WTC11 (cell line): ENCODE measurements at regions not wholly inside any gene's neighbourhood (a gene's known extent, or its start where the extent isn't known, plus 50 kb on each side); places are given as distances from the start of the nearest gene placed in this dataset.

ENCODE experiments used
- ATAC-seq: fragments of 200-7000 bp; cut with Tn5 transposase; 2 replicates; pipeline ENCODE4 v1.10.0; 2021; ENCODE audit warnings: mild to moderate bottlenecking, moderate library complexity
- CTCF ChIA-PET: fragments of 300-600 bp; sonication (Branson Sonifier 250); formaldehyde crosslinking; loops from one replicate; lab custom pipeline; 2021; ENCODE audit warnings: antibody characterized with exemption; lab: Charles Lee
- POLR2A ChIA-PET: fragments of 350-600 bp; sonication (Branson Sonifier 250); formaldehyde crosslinking; loops from one replicate; lab custom pipeline; 2021; ENCODE audit warnings: antibody characterized with exemption; lab: Charles Lee
- DNase-seq: peaks from one replicate; pipeline ENCODE4 v3.0.0; 2021; ENCODE audit warnings: low spot score
- H3K27ac Mint-ChIP-seq: 2 replicates; pipeline ENCODE4 v1.8.0; 2021; ENCODE audit warnings: mixed read lengths
- H3K27me3 Mint-ChIP-seq: 2 replicates; pipeline ENCODE4 v1.8.0; 2021; ENCODE audit warnings: low read depth, mild to moderate bottlenecking, moderate library complexity, mixed read lengths
- H3K36me3 Mint-ChIP-seq: 2 replicates; pipeline ENCODE4 v1.8.0; 2021; ENCODE audit warnings: mixed read lengths
- H3K4me1 Mint-ChIP-seq: 2 replicates; pipeline ENCODE4 v1.8.0; 2022; ENCODE audit warnings: mixed read lengths
- H3K4me3 Mint-ChIP-seq: 2 replicates; pipeline ENCODE4 v1.8.0; 2021; ENCODE audit warnings: mild to moderate bottlenecking, moderate library complexity, mixed read lengths
- H3K9me3 Mint-ChIP-seq: 2 replicates; pipeline ENCODE4 v1.8.0; 2021; ENCODE audit warnings: mixed read lengths
- ATF3 ChIP-seq: sonication (generic); formaldehyde crosslinking; conservative IDR thresholded peaks from 2 replicates; pipeline ENCODE4 v1.8.1; 2022; ENCODE audit warnings: mild to moderate bottlenecking, missing genetic modification reagents
- CREB1 ChIP-seq: sonication (generic); formaldehyde crosslinking; IDR thresholded peaks from 2 replicates; pipeline ENCODE4 v1.8.0; 2023; ENCODE audit warnings: mild to moderate bottlenecking, missing genetic modification reagents
- CREM ChIP-seq: sonication (generic); formaldehyde crosslinking; IDR thresholded peaks from 2 replicates; pipeline ENCODE4 v1.8.1; 2022; ENCODE audit warnings: mild to moderate bottlenecking, missing genetic modification reagents, moderate library complexity
- ERG ChIP-seq: fragments of 250-450 bp; sonication (Bioruptor Pico); IDR thresholded peaks from 2 replicates; pipeline ENCODE4 v1.8.0; 2021; ENCODE audit warnings: mild to moderate bottlenecking
- FOXJ3 ChIP-seq: sonication (generic); formaldehyde crosslinking; IDR thresholded peaks from 2 replicates; pipeline ENCODE4 v1.9.0; 2021; ENCODE audit warnings: missing genetic modification reagents, mild to moderate bottlenecking, borderline replicate concordance
- FOXP1 ChIP-seq: sonication (generic); formaldehyde crosslinking; IDR thresholded peaks from 2 replicates; pipeline ENCODE4 v1.8.0; 2022; ENCODE audit warnings: missing genetic modification reagents, mild to moderate bottlenecking, moderate library complexity, borderline replicate concordance
- GTF2I ChIP-seq: fragments of 250-450 bp; sonication (Bioruptor Pico); conservative IDR thresholded peaks from 2 replicates; pipeline ENCODE4 v1.4.0; 2021; ENCODE audit warnings: mild to moderate bottlenecking
- HMGA2 ChIP-seq: fragments of 250-450 bp; sonication (Bioruptor Pico); IDR thresholded peaks from 2 replicates; pipeline ENCODE4 v1.4.0; 2021; ENCODE audit warnings: mild to moderate bottlenecking, moderate library complexity
- IRF2 ChIP-seq: sonication (generic); formaldehyde crosslinking; IDR thresholded peaks from 2 replicates; pipeline ENCODE4 v1.8.0; 2022; ENCODE audit warnings: low read depth, missing genetic modification reagents, borderline replicate concordance
- JAZF1 ChIP-seq: fragments of 250-450 bp; sonication (Bioruptor Pico); IDR thresholded peaks from 2 replicates; pipeline ENCODE4 v1.9.0; 2021; ENCODE audit warnings: moderate library complexity, mild to moderate bottlenecking, inconsistent platforms
- NFATC4 ChIP-seq: fragments of 250-450 bp; sonication (Bioruptor Pico); IDR thresholded peaks from 2 replicates; pipeline ENCODE4 v1.9.0; 2021; ENCODE audit warnings: mild to moderate bottlenecking
- NR1H2 ChIP-seq: sonication (generic); formaldehyde crosslinking; IDR thresholded peaks from 2 replicates; pipeline ENCODE4 v1.9.0; 2021; ENCODE audit warnings: mild to moderate bottlenecking, moderate library complexity, missing genetic modification reagents
- RELA ChIP-seq: sonication (generic); formaldehyde crosslinking; IDR thresholded peaks from 2 replicates; pipeline ENCODE4 v1.8.1; 2022; ENCODE audit warnings: missing genetic modification reagents, mild to moderate bottlenecking, borderline replicate concordance
- SMAD3 ChIP-seq: sonication (generic); formaldehyde crosslinking; IDR thresholded peaks from 2 replicates; pipeline ENCODE4 v1.8.0; 2022; ENCODE audit warnings: missing genetic modification reagents, mild to moderate bottlenecking, borderline replicate concordance
- SOX15 ChIP-seq: fragments of 250-450 bp; sonication (Bioruptor Pico); IDR thresholded peaks from 2 replicates; pipeline ENCODE4 v1.9.0; 2021; ENCODE audit warnings: mild to moderate bottlenecking
- ZNF138 ChIP-seq: sonication (generic); formaldehyde crosslinking; conservative IDR thresholded peaks from 2 replicates; pipeline ENCODE4 v1.8.1; 2022; ENCODE audit warnings: mild to moderate bottlenecking, moderate library complexity, missing genetic modification reagents
- ZNF219 ChIP-seq: sonication (generic); formaldehyde crosslinking; IDR thresholded peaks from 2 replicates; pipeline ENCODE4 v1.8.0; 2023; ENCODE audit warnings: missing genetic modification reagents, mild to moderate bottlenecking, borderline replicate concordance
- ZNF232 ChIP-seq: sonication (generic); formaldehyde crosslinking; IDR thresholded peaks from 2 replicates; pipeline ENCODE4 v1.8.0; 2022; ENCODE audit warnings: mild to moderate bottlenecking, missing genetic modification reagents
- ZNF317 ChIP-seq: sonication (generic); formaldehyde crosslinking; IDR thresholded peaks from 2 replicates; pipeline ENCODE4 v1.8.1; 2023; ENCODE audit warnings: low read depth, mild to moderate bottlenecking, moderate library complexity, missing genetic modification reagents, borderline replicate concordance
- ZNF416 ChIP-seq: fragments of 250-450 bp; sonication (Bioruptor Pico); IDR thresholded peaks from 2 replicates; pipeline ENCODE4 v1.9.0; 2021; ENCODE audit warnings: mild to moderate bottlenecking, inconsistent platforms
- ZNF671 ChIP-seq: fragments of 250-450 bp; sonication (Bioruptor Pico); IDR thresholded peaks from 2 replicates; pipeline ENCODE4 v1.8.0; 2021; ENCODE audit warnings: mild to moderate bottlenecking
- TF ChIP-seq, protein P1 (sequence below): sonication (generic); formaldehyde crosslinking; IDR thresholded peaks from 2 replicates; pipeline ENCODE4 v1.8.1; 2023; ENCODE audit warnings: mild to moderate bottlenecking, missing genetic modification reagents, moderate library complexity
- TF ChIP-seq, protein P2 (sequence below): sonication (generic); formaldehyde crosslinking; IDR thresholded peaks from 2 replicates; pipeline ENCODE4 v1.8.0; 2022; ENCODE audit warnings: missing genetic modification reagents
- TF ChIP-seq, protein P3 (sequence below): sonication (generic); formaldehyde crosslinking; IDR thresholded peaks from 2 replicates; pipeline ENCODE4 v1.8.1; 2022; ENCODE audit warnings: low read depth, missing genetic modification reagents, borderline replicate concordance
- TF ChIP-seq, protein P4 (sequence below): fragments of 250-450 bp; sonication (Bioruptor Pico); IDR thresholded peaks from 2 replicates; pipeline ENCODE4 v1.9.0; 2021; ENCODE audit warnings: mild to moderate bottlenecking
- TF ChIP-seq, protein P5 (sequence below): fragments of 200-600 bp; IDR thresholded peaks from 2 replicates; pipeline ENCODE4 v1.8.0; 2022; ENCODE audit warnings: antibody characterized with exemption

- TF ChIP-seq ERG: no peak
- TF ChIP-seq, protein P1, sequence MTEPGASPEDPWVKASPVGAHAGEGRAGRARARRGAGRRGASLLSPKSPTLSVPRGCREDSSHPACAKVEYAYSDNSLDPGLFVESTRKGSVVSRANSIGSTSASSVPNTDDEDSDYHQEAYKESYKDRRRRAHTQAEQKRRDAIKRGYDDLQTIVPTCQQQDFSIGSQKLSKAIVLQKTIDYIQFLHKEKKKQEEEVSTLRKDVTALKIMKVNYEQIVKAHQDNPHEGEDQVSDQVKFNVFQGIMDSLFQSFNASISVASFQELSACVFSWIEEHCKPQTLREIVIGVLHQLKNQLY (CRISPR knock-in tag): no peak
- no peak for TF ChIP-seq CREB1
- TF ChIP-seq JAZF1 (CRISPR knock-in tag): no peak
- TF ChIP-seq, protein P2, sequence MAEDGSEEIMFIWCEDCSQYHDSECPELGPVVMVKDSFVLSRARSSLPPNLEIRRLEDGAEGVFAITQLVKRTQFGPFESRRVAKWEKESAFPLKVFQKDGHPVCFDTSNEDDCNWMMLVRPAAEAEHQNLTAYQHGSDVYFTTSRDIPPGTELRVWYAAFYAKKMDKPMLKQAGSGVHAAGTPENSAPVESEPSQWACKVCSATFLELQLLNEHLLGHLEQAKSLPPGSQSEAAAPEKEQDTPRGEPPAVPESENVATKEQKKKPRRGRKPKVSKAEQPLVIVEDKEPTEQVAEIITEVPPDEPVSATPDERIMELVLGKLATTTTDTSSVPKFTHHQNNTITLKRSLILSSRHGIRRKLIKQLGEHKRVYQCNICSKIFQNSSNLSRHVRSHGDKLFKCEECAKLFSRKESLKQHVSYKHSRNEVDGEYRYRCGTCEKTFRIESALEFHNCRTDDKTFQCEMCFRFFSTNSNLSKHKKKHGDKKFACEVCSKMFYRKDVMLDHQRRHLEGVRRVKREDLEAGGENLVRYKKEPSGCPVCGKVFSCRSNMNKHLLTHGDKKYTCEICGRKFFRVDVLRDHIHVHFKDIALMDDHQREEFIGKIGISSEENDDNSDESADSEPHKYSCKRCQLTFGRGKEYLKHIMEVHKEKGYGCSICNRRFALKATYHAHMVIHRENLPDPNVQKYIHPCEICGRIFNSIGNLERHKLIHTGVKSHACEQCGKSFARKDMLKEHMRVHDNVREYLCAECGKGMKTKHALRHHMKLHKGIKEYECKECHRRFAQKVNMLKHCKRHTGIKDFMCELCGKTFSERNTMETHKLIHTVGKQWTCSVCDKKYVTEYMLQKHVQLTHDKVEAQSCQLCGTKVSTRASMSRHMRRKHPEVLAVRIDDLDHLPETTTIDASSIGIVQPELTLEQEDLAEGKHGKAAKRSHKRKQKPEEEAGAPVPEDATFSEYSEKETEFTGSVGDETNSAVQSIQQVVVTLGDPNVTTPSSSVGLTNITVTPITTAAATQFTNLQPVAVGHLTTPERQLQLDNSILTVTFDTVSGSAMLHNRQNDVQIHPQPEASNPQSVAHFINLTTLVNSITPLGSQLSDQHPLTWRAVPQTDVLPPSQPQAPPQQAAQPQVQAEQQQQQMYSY: no peak
- no peak for TF ChIP-seq ZNF219 (CRISPR knock-in tag)
- TF ChIP-seq ZNF317 (CRISPR knock-in tag): no peak
Measured at GRCh38 chr3:15979900-15980299, 182.1 kb upstream of the ANKRD28 start (continued).

GRCh38 chr3:15982243-15982642, 184.5 kb upstream of the ANKRD28 start:
- peaks cover 15% of the 10 kb centered on the region for H3K36me3 Mint-ChIP-seq
- CTCF ChIA-PET: interaction anchor here (0.9 to 1.0 kb wide), 2 partner anchors 8 to 196 kb away, joined by 3 to 4 read pairs; no protein-coding TSS in a partner anchor
- H3K27ac Mint-ChIP-seq: no peak overlapping the region
- DNase-seq: no peak
- peaks cover 28% of the 10 kb centered on the region for H3K9me3 Mint-ChIP-seq
- no peak for ATAC-seq
- H3K4me1 Mint-ChIP-seq: no peaks in the 10 kb centered on the region
- no peak overlapping the region for H3K4me3 Mint-ChIP-seq
- TF ChIP-seq GTF2I (CRISPR knock-in tag) (no peak), IRF2 (no peak), JAZF1 (CRISPR knock-in tag) (no peak), FOXJ3 (no peak), CREB1 (no peak), ZNF671 (CRISPR knock-in tag) (no peak), ZNF232 (CRISPR knock-in tag) (no peak), SOX15 (CRISPR knock-in tag) (no peak), CREM (no peak), HMGA2 (CRISPR knock-in tag) (no peak), NR1H2 (CRISPR knock-in tag) (no peak), NFATC4 (CRISPR knock-in tag) (no peak)
- TF ChIP-seq, protein P3, sequence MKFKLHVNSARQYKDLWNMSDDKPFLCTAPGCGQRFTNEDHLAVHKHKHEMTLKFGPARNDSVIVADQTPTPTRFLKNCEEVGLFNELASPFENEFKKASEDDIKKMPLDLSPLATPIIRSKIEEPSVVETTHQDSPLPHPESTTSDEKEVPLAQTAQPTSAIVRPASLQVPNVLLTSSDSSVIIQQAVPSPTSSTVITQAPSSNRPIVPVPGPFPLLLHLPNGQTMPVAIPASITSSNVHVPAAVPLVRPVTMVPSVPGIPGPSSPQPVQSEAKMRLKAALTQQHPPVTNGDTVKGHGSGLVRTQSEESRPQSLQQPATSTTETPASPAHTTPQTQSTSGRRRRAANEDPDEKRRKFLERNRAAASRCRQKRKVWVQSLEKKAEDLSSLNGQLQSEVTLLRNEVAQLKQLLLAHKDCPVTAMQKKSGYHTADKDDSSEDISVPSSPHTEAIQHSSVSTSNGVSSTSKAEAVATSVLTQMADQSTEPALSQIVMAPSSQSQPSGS (CRISPR knock-in tag): no peak
- peaks cover 3% of the 10 kb centered on the region; the same call in 1 of the 2 replicates for H3K27me3 Mint-ChIP-seq
- POLR2A ChIA-PET: no interaction called here

GRCh38 chr3:15982667-15983196, 185.0 kb upstream of the ANKRD28 start:
- DNase-seq (no peak), ATAC-seq (no peak; the same call in 1 of the 2 replicates)
- Mint-ChIP-seq H3K4me3 (no peak overlapping the region), H3K9me3 (peaks cover 33% of the 10 kb centered on the region), H3K36me3 (peaks cover 20% of the 10 kb centered on the region), H3K4me1 (no peaks in the 10 kb centered on the region), H3K27ac (no peak overlapping the region; the same call in 1 of the 2 replicates), H3K27me3 (peaks cover 3% of the 10 kb centered on the region; the same call in 1 of the 2 replicates)
- TF ChIP-seq ZNF138 (CRISPR knock-in tag) (no peak), ZNF671 (CRISPR knock-in tag) (no peak), RELA (CRISPR knock-in tag) (no peak), ATF3 (CRISPR knock-in tag) (no peak), IRF2 (no peak), FOXP1 (CRISPR knock-in tag) (no peak), SMAD3 (CRISPR knock-in tag) (no peak), ZNF416 (CRISPR knock-in tag) (no peak)
- TF ChIP-seq, protein P4, sequence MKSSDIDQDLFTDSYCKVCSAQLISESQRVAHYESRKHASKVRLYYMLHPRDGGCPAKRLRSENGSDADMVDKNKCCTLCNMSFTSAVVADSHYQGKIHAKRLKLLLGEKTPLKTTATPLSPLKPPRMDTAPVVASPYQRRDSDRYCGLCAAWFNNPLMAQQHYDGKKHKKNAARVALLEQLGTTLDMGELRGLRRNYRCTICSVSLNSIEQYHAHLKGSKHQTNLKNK (CRISPR knock-in tag): no peak
- TF ChIP-seq, protein P5, sequence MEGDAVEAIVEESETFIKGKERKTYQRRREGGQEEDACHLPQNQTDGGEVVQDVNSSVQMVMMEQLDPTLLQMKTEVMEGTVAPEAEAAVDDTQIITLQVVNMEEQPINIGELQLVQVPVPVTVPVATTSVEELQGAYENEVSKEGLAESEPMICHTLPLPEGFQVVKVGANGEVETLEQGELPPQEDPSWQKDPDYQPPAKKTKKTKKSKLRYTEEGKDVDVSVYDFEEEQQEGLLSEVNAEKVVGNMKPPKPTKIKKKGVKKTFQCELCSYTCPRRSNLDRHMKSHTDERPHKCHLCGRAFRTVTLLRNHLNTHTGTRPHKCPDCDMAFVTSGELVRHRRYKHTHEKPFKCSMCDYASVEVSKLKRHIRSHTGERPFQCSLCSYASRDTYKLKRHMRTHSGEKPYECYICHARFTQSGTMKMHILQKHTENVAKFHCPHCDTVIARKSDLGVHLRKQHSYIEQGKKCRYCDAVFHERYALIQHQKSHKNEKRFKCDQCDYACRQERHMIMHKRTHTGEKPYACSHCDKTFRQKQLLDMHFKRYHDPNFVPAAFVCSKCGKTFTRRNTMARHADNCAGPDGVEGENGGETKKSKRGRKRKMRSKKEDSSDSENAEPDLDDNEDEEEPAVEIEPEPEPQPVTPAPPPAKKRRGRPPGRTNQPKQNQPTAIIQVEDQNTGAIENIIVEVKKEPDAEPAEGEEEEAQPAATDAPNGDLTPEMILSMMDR: no peak
- POLR2A ChIA-PET: no interaction called here
- CTCF ChIA-PET: interaction anchor here (0.9 to 1.0 kb wide), 2 partner anchors 8 to 195 kb away, joined by 3 to 4 read pairs; no protein-coding TSS in a partner anchor
